Endothelial cell of umbilical vein (primary cell): ENCODE measurements at regions not wholly inside any gene's neighbourhood (a gene's known extent, or its start where the extent isn't known, plus 50 kb on each side); places are given as distances from the start of the nearest gene placed in this dataset.

ENCODE experiments used
- BruUV-seq: library from RNA; stranded (reverse); fragments of 400-500 nt; replicated peaks from 2 replicates; lab custom pipeline; 2021; lab: Mats Ljungman, UMichigan
- CTCF ChIA-PET: fragments of 300-600, 350-600 bp; sonication (Branson Sonifier 250); formaldehyde crosslinking; loops from one replicate; lab custom pipeline; 2021; ENCODE audit warnings: antibody characterized with exemption, inconsistent platforms; lab: Charles Lee
- POLR2A ChIA-PET: fragments of 300-600, 350-600 bp; sonication (Branson Sonifier 250); formaldehyde crosslinking; loops from one replicate; lab custom pipeline; 2021; ENCODE audit warnings: antibody characterized with exemption, inconsistent platforms; lab: Charles Lee
- DNase-seq: peaks from one replicate; pipeline ENCODE4 v3.0.0-alpha.2; 2011; ENCODE audit warnings: low read depth, low spot score
- FAIRE-seq: peaks from 2 replicates; lab custom pipeline; 2011; peaks lifted over from hg19 to GRCh38; lab: Jason Lieb, UNC
- H2AFZ ChIP-seq: 2 replicates; pipeline ENCODE4 v1.6.0; 2012; ENCODE audit warnings: low read depth, low read length, control low read depth, inconsistent platforms
- H3K27ac ChIP-seq: 2 replicates; pipeline ENCODE4 v1.5.1; 2011; ENCODE audit warnings: low read depth, mild to moderate bottlenecking, control low read depth, low read length, moderate library complexity; ENCODE audit not compliant: insufficient read depth
- H3K27me3 ChIP-seq, 2 experiments: 2 replicates each; pipeline versions ENCODE4 v1.6.0 to v1.6.1; 2011; ENCODE audit warnings: low read length in 2 of 2, mixed read lengths in 1 of 2; ENCODE audit not compliant: control insufficient read depth in 2 of 2, insufficient read depth in 2 of 2
- H3K36me3 ChIP-seq, 2 experiments: 2 replicates in 1 of 2; 3 replicates in 1 of 2; pipeline ENCODE4 v1.5.1; 2011; ENCODE audit warnings: low read length in 2 of 2, mild to moderate bottlenecking in 1 of 2, moderate library complexity in 1 of 2; ENCODE audit not compliant: control insufficient read depth in 2 of 2, insufficient read depth in 2 of 2; ENCODE audit errors: extremely low read depth in 1 of 2
- H3K4me1 ChIP-seq: 3 replicates; pipeline ENCODE4 v1.5.1; 2011; ENCODE audit warnings: mild to moderate bottlenecking, low read length; ENCODE audit not compliant: control insufficient read depth, insufficient read depth; ENCODE audit errors: extremely low read depth
- H3K4me2 ChIP-seq: 2 replicates; pipeline ENCODE4 v1.6.1; 2011; ENCODE audit warnings: low read length, control low read depth, mixed read lengths; ENCODE audit not compliant: insufficient read depth
- H3K4me3 ChIP-seq, 3 experiments: fragments of 200-600 bp in 1 of 3; sonication (generic), shearing (Covaris generic) in 1 of 3; replicated peaks in 1 of 3; 2 replicates each; pipeline ENCODE4 v1.5.1; 2011 to 2016; ENCODE audit warnings: control low read depth in 3 of 3, low read length in 3 of 3, mild to moderate bottlenecking in 2 of 3, inconsistent platforms in 1 of 3, low read depth in 1 of 3, moderate library complexity in 1 of 3; ENCODE audit not compliant: insufficient read depth in 1 of 3
- H3K79me2 ChIP-seq: 2 replicates; pipeline ENCODE4 v1.6.0; 2012; ENCODE audit warnings: low read length, inconsistent platforms; ENCODE audit not compliant: control insufficient read depth, insufficient read depth
- H3K9ac ChIP-seq: replicated peaks from 2 replicates; pipeline ENCODE3; 2011; ENCODE audit warnings: low read length, control low read depth; ENCODE audit not compliant: insufficient read depth; ENCODE audit errors: extremely low read depth
- H3K9me1 ChIP-seq: replicated peaks from 3 replicates; pipeline ENCODE4 v1.6.0; 2011; ENCODE audit warnings: mild to moderate bottlenecking, low read length; ENCODE audit not compliant: control insufficient read depth, insufficient read depth; ENCODE audit errors: extremely low read depth
- H3K9me3 ChIP-seq: replicated peaks from 2 replicates; pipeline ENCODE4 v1.5.1; 2012; ENCODE audit warnings: low read length, inconsistent platforms; ENCODE audit not compliant: control insufficient read depth, insufficient read depth
- H4K20me1 ChIP-seq: replicated peaks from 2 replicates; pipeline ENCODE3; 2011; ENCODE audit warnings: mild to moderate bottlenecking, low read length; ENCODE audit not compliant: control insufficient read depth, insufficient read depth; ENCODE audit errors: extremely low read depth
- CTCF ChIP-seq, 2 donors: IDR thresholded peaks; 1 replicate in 1 of 2; 2 replicates in 1 of 2; pipeline ENCODE4 v1.5.1; 2011; ENCODE audit warnings: low read length in 2 of 2, mild to moderate bottlenecking in 2 of 2, moderate library complexity in 2 of 2, control low read depth in 1 of 2, inconsistent platforms in 1 of 2, low read depth in 1 of 2; ENCODE audit not compliant: insufficient read depth in 1 of 2; ENCODE audit errors: extremely low read depth in 1 of 2
- EZH2 ChIP-seq: IDR thresholded peaks from 2 replicates; pipeline ENCODE4 v1.6.1; 2012; ENCODE audit warnings: borderline replicate concordance, low read depth, mild to moderate bottlenecking, moderate library complexity, low read length, inconsistent platforms; ENCODE audit not compliant: severe bottlenecking
- FOS ChIP-seq: IDR thresholded peaks from 2 replicates; pipeline ENCODE4 v1.6.1; 2011; ENCODE audit warnings: mild to moderate bottlenecking, low read length, moderate library complexity, borderline replicate concordance; ENCODE audit not compliant: insufficient read depth
- GATA2 ChIP-seq: IDR thresholded peaks from 2 replicates; pipeline ENCODE4 v1.7.0; 2011; ENCODE audit warnings: low read depth, mild to moderate bottlenecking, moderate library complexity, mixed read lengths, low read length; ENCODE audit not compliant: insufficient read length, insufficient read depth
- JUN ChIP-seq: IDR thresholded peaks from 2 replicates; pipeline ENCODE4 v1.6.1; 2011; ENCODE audit warnings: borderline replicate concordance, low read depth; ENCODE audit not compliant: insufficient read length, insufficient read depth
- MAX ChIP-seq: IDR thresholded peaks from 2 replicates; pipeline ENCODE4 v1.6.1; 2011; ENCODE audit not compliant: insufficient read depth, insufficient read length
- MYC ChIP-seq: IDR thresholded peaks from one replicate; pipeline ENCODE4 v1.6.1; 2011; ENCODE audit warnings: mild to moderate bottlenecking, low read depth, low read length
- POLR2A ChIP-seq: IDR thresholded peaks from 2 replicates; pipeline ENCODE4 v1.6.1; 2012; ENCODE audit warnings: low read depth, mild to moderate bottlenecking, control low read depth, low read length
- POLR2AphosphoS5 ChIP-seq: IDR thresholded peaks from 2 replicates; pipeline ENCODE4 v1.6.1; 2012; ENCODE audit warnings: low read depth, mild to moderate bottlenecking, control low read depth, low read length, moderate library complexity; ENCODE audit not compliant: insufficient read depth
- dilution Hi-C: fragments of 300-500 bp; cut with MboI; formaldehyde crosslinking; loops from one replicate; pipeline ENCODE4 v1.15.0; 2019; ENCODE audit warnings: low sequenced_read_pairs; ENCODE audit not compliant: extremely low pct_ligation_motif_present
- intact Hi-C: fragments of 100-400 bp; cut with micrococcal nuclease; formaldehyde crosslinking; loops from one replicate; pipeline ENCODE4 v1.10.0; 2022

GRCh38 chr13:105595471-105595870, 940.0 kb downstream of the EFNB2 start:
- no peaks in the 10 kb centered on the region for H4K20me1 ChIP-seq
- no peak overlapping the region for H3K9ac ChIP-seq
- no peak overlapping the region for H3K27ac ChIP-seq
- H3K4me2 ChIP-seq = no peak overlapping the region
- dilution Hi-C loops (no loop called here), intact Hi-C loops (no loop called here)
- H3K4me3 ChIP-seq = no peak overlapping the region
- no peaks in the 10 kb centered on the region for H3K9me3 ChIP-seq
- no peaks in the 10 kb centered on the region for H3K27me3 ChIP-seq
- FAIRE-seq (no peak), DNase-seq (no peak)
- CTCF ChIA-PET = no interaction called here
- H3K4me1 ChIP-seq = no peaks in the 10 kb centered on the region
- no peaks in the 10 kb centered on the region for H3K36me3 ChIP-seq
- H3K9me1 ChIP-seq = no peaks in the 10 kb centered on the region
- H2AFZ ChIP-seq = no peak overlapping the region
- POLR2A ChIA-PET = no interaction called here
- BruUV-seq = no TSS peak
- TF ChIP-seq MAX (no peak), CTCF (IDR thresholded peaks at IDR 0.05; ENCODE audit: extremely low read depth in 1 of 2, insufficient read depth in 1 of 2, low read depth in 1 of 2, low read length in 2 of 2) (no peak), POLR2A (no peak), FOS (no peak), MYC (no peak), JUN (no peak), GATA2 (no peak), POLR2AphosphoS5 (no peak), EZH2 (no peak)
- no peaks in the 10 kb centered on the region for H3K79me2 ChIP-seq
